GM12865 (cell line): ENCODE measurements at regions not wholly inside any gene's neighbourhood (a gene's known extent, or its start where the extent isn't known, plus 50 kb on each side); places are given as distances from the start of the nearest gene placed in this dataset.
"Not testable (repeated sequence)": the region's sequence is repeated elsewhere in the genome, so short reads cannot be mapped to it uniquely, and the experiment has no call there.

Experiments
- DNase-seq: peaks from one replicate; pipeline ENCODE4 v3.0.0; 2010; ENCODE audit warnings: low read depth
- H3K4me3 ChIP-seq: 2 replicates; pipeline ENCODE4 v1.5.1; 2011; ENCODE audit warnings: mild to moderate bottlenecking, low read depth, low read length, control low read depth
- TF ChIP-seq, protein P1 (sequence below): IDR thresholded peaks from 2 replicates; pipeline ENCODE4 v1.5.1; 2011; ENCODE audit warnings: low read length, control low read depth, low read depth, inconsistent platforms; ENCODE audit not compliant: insufficient read depth; ENCODE audit errors: missing control alignments

DNA sequence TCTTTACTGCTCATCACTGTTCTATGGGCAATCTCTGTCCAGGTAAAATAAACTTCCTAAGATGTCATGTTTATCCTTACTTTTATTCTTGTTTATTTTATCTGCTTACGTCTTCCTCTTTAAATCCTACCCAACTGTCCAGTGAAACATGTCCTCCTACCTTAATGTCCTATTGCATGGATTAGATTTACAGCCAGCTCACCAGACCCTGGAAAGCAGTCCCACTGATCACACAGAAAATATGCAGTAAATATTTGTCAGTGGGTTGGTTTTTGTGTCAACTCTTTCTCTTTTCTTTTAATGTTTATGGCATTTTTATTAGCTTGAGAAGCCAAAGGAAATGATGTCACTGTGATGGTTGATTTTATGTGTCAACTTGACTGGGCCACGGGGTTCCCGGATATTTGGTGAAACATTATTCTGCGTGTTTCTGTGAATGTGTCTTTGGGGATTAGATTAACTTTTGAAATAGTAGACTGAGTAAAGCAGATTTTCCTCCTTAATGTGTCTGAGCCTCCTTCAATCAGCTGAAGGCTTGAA lies 258.3 kb downstream of the SRGAP2C start:
- DNase-seq: no peak
- H3K4me3 ChIP-seq: no peak overlapping the region
- TF ChIP-seq, protein P1, sequence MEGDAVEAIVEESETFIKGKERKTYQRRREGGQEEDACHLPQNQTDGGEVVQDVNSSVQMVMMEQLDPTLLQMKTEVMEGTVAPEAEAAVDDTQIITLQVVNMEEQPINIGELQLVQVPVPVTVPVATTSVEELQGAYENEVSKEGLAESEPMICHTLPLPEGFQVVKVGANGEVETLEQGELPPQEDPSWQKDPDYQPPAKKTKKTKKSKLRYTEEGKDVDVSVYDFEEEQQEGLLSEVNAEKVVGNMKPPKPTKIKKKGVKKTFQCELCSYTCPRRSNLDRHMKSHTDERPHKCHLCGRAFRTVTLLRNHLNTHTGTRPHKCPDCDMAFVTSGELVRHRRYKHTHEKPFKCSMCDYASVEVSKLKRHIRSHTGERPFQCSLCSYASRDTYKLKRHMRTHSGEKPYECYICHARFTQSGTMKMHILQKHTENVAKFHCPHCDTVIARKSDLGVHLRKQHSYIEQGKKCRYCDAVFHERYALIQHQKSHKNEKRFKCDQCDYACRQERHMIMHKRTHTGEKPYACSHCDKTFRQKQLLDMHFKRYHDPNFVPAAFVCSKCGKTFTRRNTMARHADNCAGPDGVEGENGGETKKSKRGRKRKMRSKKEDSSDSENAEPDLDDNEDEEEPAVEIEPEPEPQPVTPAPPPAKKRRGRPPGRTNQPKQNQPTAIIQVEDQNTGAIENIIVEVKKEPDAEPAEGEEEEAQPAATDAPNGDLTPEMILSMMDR: no peak

DNA sequence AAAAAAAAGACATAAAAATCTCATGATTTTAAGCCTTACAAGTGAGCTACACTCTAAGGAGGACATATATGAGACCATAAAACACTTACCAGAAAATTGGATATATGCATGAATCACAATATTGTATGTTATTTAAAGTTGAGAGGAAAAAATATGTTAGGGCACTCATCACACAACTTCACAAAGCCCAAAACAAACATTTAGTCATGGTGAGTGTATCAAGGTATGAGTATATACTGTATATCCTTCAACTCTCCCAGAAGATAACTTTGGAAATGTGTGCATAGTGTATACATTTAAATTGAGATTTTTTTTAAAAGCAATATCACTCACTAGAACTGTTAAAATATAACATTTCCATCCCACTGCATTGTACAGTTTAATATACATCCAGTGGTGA lies 259.3 kb downstream of the SRGAP2C start:
- DNase-seq: no peak
- TF ChIP-seq, protein P1: no peak
- no peak overlapping the region for H3K4me3 ChIP-seq

DNA sequence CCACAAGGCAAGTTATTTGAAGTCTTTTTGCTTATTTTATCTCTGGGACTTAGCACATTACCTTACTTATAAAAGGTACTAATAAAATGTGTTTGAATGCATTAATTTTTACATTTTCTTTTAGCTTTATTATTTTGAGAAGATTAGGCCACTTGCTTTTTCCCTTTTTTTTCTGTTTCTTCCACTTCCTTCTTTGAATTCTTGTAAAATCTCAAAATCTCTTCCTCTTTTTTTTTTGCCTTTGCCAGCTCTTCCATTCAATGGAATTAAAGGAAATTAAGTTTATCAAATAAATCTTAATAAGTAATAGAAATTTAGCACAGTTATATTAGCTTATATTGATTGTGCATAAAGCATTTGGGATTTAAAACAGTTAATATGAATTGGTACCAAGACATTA lies 260.9 kb downstream of the SRGAP2C start:
- no peak overlapping the region for H3K4me3 ChIP-seq
- TF ChIP-seq, protein P1: no peak
- no peak for DNase-seq

DNA sequence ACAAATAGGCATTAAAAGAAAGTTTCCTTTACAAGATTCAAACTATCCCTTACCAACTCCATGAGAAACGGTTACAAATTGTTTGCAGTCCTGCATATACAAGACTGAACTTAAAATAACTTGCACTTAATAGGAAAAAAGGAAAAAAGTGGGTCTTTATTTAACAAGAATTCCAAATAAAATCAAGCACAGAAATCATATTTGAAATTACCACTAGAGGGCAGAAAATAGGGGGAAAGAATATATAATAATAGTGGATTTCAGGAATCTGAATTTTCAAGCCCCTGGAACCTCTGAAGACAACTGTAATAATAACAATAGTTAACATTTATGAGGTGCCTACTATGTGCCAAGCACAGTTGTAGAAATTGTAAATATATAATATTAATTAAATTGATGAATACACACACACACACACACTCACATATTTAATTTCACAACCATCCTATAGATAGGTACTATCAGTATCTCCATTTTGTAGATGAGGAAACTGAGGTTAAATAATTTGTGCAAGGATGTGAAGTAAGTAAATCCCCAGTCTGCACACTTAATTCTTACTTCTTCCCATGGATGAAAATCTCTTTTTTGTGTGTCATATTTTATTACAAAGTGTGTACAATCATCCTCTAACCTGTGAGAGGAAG lies 262.6 kb downstream of the SRGAP2C start:
- not testable (repeated sequence) for DNase-seq, H3K4me3 ChIP-seq

DNA sequence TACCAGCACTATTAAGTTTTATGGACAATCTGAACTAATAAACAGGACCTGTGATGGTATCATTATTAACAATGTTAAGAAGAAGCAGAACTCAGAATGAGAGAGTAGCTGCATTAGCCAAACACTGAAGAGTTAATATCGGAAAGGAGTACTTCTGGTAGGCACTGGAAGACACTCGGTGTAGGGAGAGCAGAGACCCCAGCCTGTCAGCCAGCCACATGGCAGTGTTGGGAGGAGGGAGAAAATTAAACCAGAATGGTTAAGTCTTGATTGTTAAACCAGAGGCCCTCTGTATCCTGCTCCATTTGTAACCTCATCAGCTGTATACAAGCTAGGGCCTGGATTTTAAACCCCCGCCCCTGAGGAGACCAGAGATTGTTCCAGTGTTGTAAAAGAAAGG lies 263.3 kb downstream of the SRGAP2C start:
- H3K4me3 ChIP-seq, DNase-seq: not testable (repeated sequence)

DNA sequence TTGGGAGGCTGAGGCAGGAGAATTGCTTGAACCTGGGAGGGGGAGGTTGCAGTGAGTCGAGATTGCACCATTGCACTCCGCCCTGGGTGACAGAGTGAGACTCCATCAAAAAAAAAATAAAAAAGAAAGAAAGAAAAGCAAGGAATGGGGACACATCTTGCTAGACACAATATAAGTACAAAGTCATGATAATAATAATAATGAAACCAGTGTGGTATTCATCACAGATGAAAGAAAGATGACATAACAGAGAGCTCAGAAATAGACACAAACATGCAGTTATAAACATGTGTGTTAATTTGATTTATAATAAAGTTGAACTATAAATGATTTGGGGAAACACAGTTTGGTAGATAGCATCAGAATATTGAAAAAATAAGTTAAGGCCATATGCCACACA lies 264.1 kb downstream of the SRGAP2C start:
- no peak for DNase-seq
- TF ChIP-seq, protein P1: no peak

DNA sequence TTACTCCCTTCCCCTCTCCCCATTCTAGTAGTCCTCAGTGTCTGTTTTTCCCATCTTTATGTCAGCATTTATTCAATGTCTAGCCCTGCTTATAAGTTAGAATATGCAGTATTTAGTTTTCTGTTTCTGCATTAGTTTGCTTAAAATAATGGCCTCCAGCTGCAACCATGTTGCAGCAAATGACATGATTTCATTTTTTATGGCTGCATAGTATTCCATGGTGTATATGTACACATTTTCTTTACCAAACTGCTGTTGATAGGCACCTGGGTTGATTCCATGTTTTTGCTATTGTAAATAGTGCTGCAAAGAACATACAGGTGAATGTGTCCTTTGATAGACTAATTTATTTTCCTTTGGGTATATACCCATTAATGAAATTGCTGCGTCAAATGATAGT lies 267.7 kb downstream of the SRGAP2C start:
- no peak for DNase-seq
- no peak overlapping the region for H3K4me3 ChIP-seq
- TF ChIP-seq, protein P1: no peak

More for the DNA sequence above, 264.1 kb downstream of the SRGAP2C start:
- no peak overlapping the region for H3K4me3 ChIP-seq

DNA sequence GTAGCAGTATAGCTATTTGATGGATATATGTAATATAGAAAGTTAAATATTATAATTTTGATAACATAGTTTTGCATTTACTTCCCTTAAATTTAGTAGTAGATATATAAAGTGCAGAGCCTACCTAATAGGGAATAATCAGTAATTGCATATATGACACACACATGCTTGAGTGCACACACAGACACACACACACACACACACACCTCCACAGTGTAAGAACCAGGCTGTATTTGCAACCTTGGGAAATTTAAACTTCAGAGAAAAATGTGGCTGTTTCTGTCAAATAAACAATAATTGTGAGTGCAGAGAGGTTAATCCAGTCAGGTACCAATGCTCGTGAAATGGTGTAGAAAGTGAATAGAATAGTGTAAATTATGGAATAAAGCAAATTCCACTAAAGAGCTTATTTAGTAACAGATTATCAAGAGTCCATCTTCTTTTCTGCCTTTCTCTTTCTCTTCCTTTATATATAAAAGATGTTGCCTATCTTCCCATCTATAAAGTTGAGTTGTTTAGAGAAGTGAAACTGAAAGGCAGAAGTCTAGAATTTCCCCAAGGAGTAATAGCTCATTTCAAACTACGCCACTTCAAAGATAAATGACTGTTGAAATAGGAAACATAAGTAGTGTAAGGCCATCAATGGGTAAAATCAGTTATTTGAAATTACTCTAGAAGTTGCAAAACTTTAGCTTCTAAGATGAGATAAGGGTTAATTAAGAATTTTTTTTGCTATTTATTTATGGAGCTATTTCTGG lies 273.7 kb downstream of the SRGAP2C start:
- peak; percentile 54 for DNase-seq
- TF ChIP-seq, protein P1: no peak

More for the DNA sequence above, 273.7 kb downstream of the SRGAP2C start:
- no peak overlapping the region for H3K4me3 ChIP-seq
